K562 (cell line): ENCODE measurements at regions not wholly inside any gene's neighbourhood (a gene's known extent, or its start where the extent isn't known, plus 50 kb on each side); places are given as distances from the start of the nearest gene placed in this dataset.

Experiments used
- ATAC-seq: fragments of 200-7000 bp; cut with Tn5 transposase; 3 replicates; pipeline ENCODE4 v1.9.1; 2020; ENCODE audit warnings: moderate library complexity
- BruUV-seq: library from RNA; stranded (reverse); fragments of 400-500 nt; replicated peaks from 2 replicates; lab custom pipeline; 2021; lab: Mats Ljungman, UMichigan
- CTCF ChIA-PET: fragments of 300-600 bp; formaldehyde crosslinking; extraction: SDS; loops from one replicate; lab custom pipeline; 2021; ENCODE audit warnings: low intra/inter-chr PET ratio; lab: Yijun Ruan, JAX
- POLR2A ChIA-PET: fragments of 300-600, 350-650 bp; sonication (Branson Sonifier 250); formaldehyde crosslinking; extraction: SDS; loops from one replicate; lab custom pipeline; 2021; ENCODE audit warnings: antibody characterized with exemption, inconsistent platforms; lab: Yijun Ruan, JAX
- DNase-seq, 4 experiments: peaks; one replicate each; pipeline versions ENCODE4 v3.0.0 to v3.0.0-alpha.2; 2011 to 2018; ENCODE audit warnings: low spot score in 3 of 4, mixed read lengths in 3 of 4; ENCODE audit errors: extremely low read depth in 1 of 4
- FAIRE-seq: peaks from 2 replicates; lab custom pipeline; 2011; peaks lifted over from hg19 to GRCh38; lab: Jason Lieb, UNC
- H2AFZ ChIP-seq: 2 replicates; pipeline ENCODE4 v1.6.0; 2011; ENCODE audit warnings: low read depth, low read length, control low read depth, inconsistent platforms
- H3K27ac ChIP-seq: fragments of 200-600 bp; 3 replicates; pipeline ENCODE4 v1.8.0; 2011; ENCODE audit warnings: low read depth, mild to moderate bottlenecking, control low read depth, inconsistent platforms, low read length, moderate library complexity, mixed read lengths; ENCODE audit errors: extremely low read depth
- H3K27me3 ChIP-seq, 2 experiments: fragments of 300-600 bp in 1 of 2; 2 replicates in 1 of 2; 3 replicates in 1 of 2; pipeline versions ENCODE4 v1.6.0 to v1.8.0; 2011; ENCODE audit warnings: inconsistent platforms in 2 of 2, low read length in 2 of 2, mild to moderate bottlenecking in 1 of 2, mixed read lengths in 1 of 2, moderate library complexity in 1 of 2; ENCODE audit not compliant: control insufficient read depth in 2 of 2, insufficient read depth in 2 of 2
- H3K36me3 ChIP-seq: fragments of 300-600 bp; 3 replicates; pipeline ENCODE4 v1.8.0; 2011; ENCODE audit warnings: mild to moderate bottlenecking, low read length, inconsistent platforms; ENCODE audit not compliant: control insufficient read depth, insufficient read depth
- H3K4me1 ChIP-seq, 2 experiments: fragments of 200-600 bp in 1 of 2; replicated peaks in 1 of 2; 2 replicates in 1 of 2; 3 replicates in 1 of 2; pipeline versions ENCODE4 v1.5.1 to v1.8.0; 2011; ENCODE audit warnings: inconsistent platforms in 2 of 2, low read length in 2 of 2, mild to moderate bottlenecking in 1 of 2, mixed read lengths in 1 of 2, moderate library complexity in 1 of 2; ENCODE audit not compliant: control insufficient read depth in 2 of 2, insufficient read depth in 2 of 2
- H3K4me2 ChIP-seq: 2 replicates; pipeline ENCODE4 v1.6.1; 2011; ENCODE audit warnings: low read length, control low read depth, inconsistent platforms, mixed read lengths; ENCODE audit not compliant: insufficient read depth
- H3K4me3 ChIP-seq: fragments of 200-600 bp; sonication (generic), shearing (Covaris generic); 2 replicates; pipeline ENCODE4 v1.5.1; 2016; ENCODE audit warnings: control low read depth, inconsistent platforms
- H3K79me2 ChIP-seq: fragments of 200-600 bp; 3 replicates; pipeline ENCODE4 v1.8.0; 2011; ENCODE audit warnings: low read length, inconsistent platforms; ENCODE audit not compliant: control insufficient read depth, insufficient read depth
- H3K9ac ChIP-seq, 2 experiments: 2 replicates each; pipeline versions ENCODE4 v1.6.0 to v1.6.1; 2011; ENCODE audit warnings: low read depth in 2 of 2, low read length in 2 of 2, control low read depth in 1 of 2, inconsistent platforms in 1 of 2, mild to moderate bottlenecking in 1 of 2, mixed read lengths in 1 of 2; ENCODE audit not compliant: insufficient read depth in 1 of 2
- H3K9me1 ChIP-seq: one replicate; pipeline ENCODE4 v1.6.0; 2011; ENCODE audit warnings: inconsistent platforms, mild to moderate bottlenecking, low read length, moderate library complexity; ENCODE audit not compliant: control insufficient read depth, insufficient read depth
- H3K9me3 ChIP-seq: replicated peaks from 2 replicates; pipeline ENCODE4 v1.5.1; 2011; ENCODE audit warnings: low read depth, low read length, inconsistent platforms; ENCODE audit not compliant: control insufficient read depth, insufficient read depth
- H4K20me1 ChIP-seq: replicated peaks from 2 replicates; pipeline ENCODE4 v1.6.1; 2011; ENCODE audit warnings: low read length, inconsistent platforms, mixed read lengths; ENCODE audit not compliant: control insufficient read depth, insufficient read depth
- CBFA2T2 ChIP-seq: fragments of 450-650 bp; conservative IDR thresholded peaks from 2 replicates; pipeline ENCODE4 v1.6.1; 2017; ENCODE audit warnings: mild to moderate bottlenecking
- ELF1 ChIP-seq: fragments of 200-800 bp; sonication (Bioruptor generic); IDR thresholded peaks from 2 replicates; pipeline ENCODE4 v1.6.1; 2016; ENCODE audit warnings: missing genetic modification characterization, missing compliant biosample characterization
- ETV6 ChIP-seq, 3 experiments: fragments of 150-350 bp in 1 of 3; sonication (generic) in 1 of 3; formaldehyde crosslinking in 1 of 3; IDR thresholded peaks; 2 replicates each; pipeline versions ENCODE4 v1.6.1 to v1.8.0; 2014 to 2022; ENCODE audit warnings: borderline replicate concordance in 2 of 3, low read depth in 2 of 3, antibody characterized with exemption in 1 of 3, low read length in 1 of 3, mild to moderate bottlenecking in 1 of 3, missing genetic modification reagents in 1 of 3
- FOXK2 ChIP-seq, 2 experiments: fragments of 450-650 bp; IDR thresholded peaks in 1 of 2; conservative IDR thresholded peaks in 1 of 2; 2 replicates each; pipeline ENCODE4 v1.6.1; 2016; ENCODE audit warnings: low read depth in 2 of 2, mild to moderate bottlenecking in 1 of 2
- HINFP ChIP-seq: fragments of 450-650 bp; conservative IDR thresholded peaks from 2 replicates; pipeline ENCODE4 v1.6.1; 2016; ENCODE audit warnings: missing genetic modification characterization, low read depth, mild to moderate bottlenecking, control low read depth, missing compliant biosample characterization
- MEF2D ChIP-seq: conservative IDR thresholded peaks from 2 replicates; pipeline ENCODE4 v1.6.1; 2016; ENCODE audit warnings: low read depth, missing genetic modification characterization, missing compliant biosample characterization
- PBX2 ChIP-seq, 2 experiments: IDR thresholded peaks in 1 of 2; conservative IDR thresholded peaks in 1 of 2; 2 replicates each; pipeline ENCODE4 v1.6.1; 2016; ENCODE audit warnings: low read depth in 2 of 2, mild to moderate bottlenecking in 1 of 2, missing compliant biosample characterization in 1 of 2, missing genetic modification characterization in 1 of 2, moderate library complexity in 1 of 2
- PHF20 ChIP-seq: fragments of 450-650 bp; IDR thresholded peaks from 2 replicates; pipeline ENCODE4 v1.6.1; 2018; ENCODE audit not compliant: partially characterized antibody
- SLC30A9 ChIP-seq: fragments of 250-450 bp; sonication (Bioruptor Pico); IDR thresholded peaks from 2 replicates; pipeline ENCODE4 v1.8.0; 2022; ENCODE audit warnings: mild to moderate bottlenecking, moderate library complexity
- SREBF2 ChIP-seq: sonication (generic); formaldehyde crosslinking; IDR thresholded peaks from 2 replicates; pipeline ENCODE4 v1.4.0; 2020; ENCODE audit warnings: mild to moderate bottlenecking, missing genetic modification reagents
- SRSF3 ChIP-seq: fragments of 200-400 bp; formaldehyde crosslinking; IDR thresholded peaks from 2 replicates; pipeline ENCODE4 v1.6.1; 2016; ENCODE audit warnings: mild to moderate bottlenecking, low read length, moderate library complexity; ENCODE audit not compliant: insufficient read depth
- SRSF7 ChIP-seq: fragments of 200-400 bp; formaldehyde crosslinking; optimal IDR thresholded peaks from 2 replicates; pipeline ENCODE3; 2017; ENCODE audit warnings: mild to moderate bottlenecking, low read depth, low read length
- TAF15 ChIP-seq: fragments of 200-400 bp; formaldehyde crosslinking; IDR thresholded peaks from 2 replicates; pipeline ENCODE4 v1.6.1; 2017; ENCODE audit warnings: mild to moderate bottlenecking, low read depth, low read length, moderate library complexity
- ZNF121 ChIP-seq: sonication (generic); formaldehyde crosslinking; conservative IDR thresholded peaks from 2 replicates; pipeline ENCODE4 v1.8.0; 2022; ENCODE audit warnings: missing genetic modification reagents
- WGBS: fragments of 100-300 bp; shearing (Covaris generic); methylation state at CpG from one replicate; pipeline ENCODE4 v1.1.6; 2016; ENCODE audit warnings: low coverage, mixed read lengths; ENCODE audit not compliant: insufficient coverage; ENCODE audit errors: missing lambda C conversion rate; 5-methylcytosine and 5-hydroxymethylcytosine counted together
- in situ Hi-C: fragments of 300-500 bp; cut with MboI; formaldehyde crosslinking; loops from 4 replicates; pipeline ENCODE4 v1.15.0; 2018; ENCODE audit warnings: inconsistent platforms, mixed read lengths
- intact Hi-C: fragments of 100-400 bp; cut with micrococcal nuclease; formaldehyde crosslinking; loops from 2 replicates; pipeline ENCODE4 v1.14.2; 2022

- TF ChIP-seq PBX2 (CRISPR knock-in tag; IDR thresholded peaks at IDR 0.05; ENCODE audit: low read depth), result no peak
- TF ChIP-seq PBX2 (tag; conservative IDR thresholded peaks at IDR 0.05; ENCODE audit: low read depth), result peak; percentile 63
- no peak for TF ChIP-seq TAF15
- no peak for TF ChIP-seq SREBF2 (CRISPR knock-in tag)
- TF ChIP-seq ELF1 (tag), result no peak
- TF ChIP-seq CBFA2T2, result 0 out of 2 replicates have a peak, but pooled peaks have one; percentile 7
- no peak for TF ChIP-seq MEF2D (tag)
Observed at GRCh38 chr2:238743243-238744065, 104.4 kb upstream of the TWIST2 start (continued).

DNA sequence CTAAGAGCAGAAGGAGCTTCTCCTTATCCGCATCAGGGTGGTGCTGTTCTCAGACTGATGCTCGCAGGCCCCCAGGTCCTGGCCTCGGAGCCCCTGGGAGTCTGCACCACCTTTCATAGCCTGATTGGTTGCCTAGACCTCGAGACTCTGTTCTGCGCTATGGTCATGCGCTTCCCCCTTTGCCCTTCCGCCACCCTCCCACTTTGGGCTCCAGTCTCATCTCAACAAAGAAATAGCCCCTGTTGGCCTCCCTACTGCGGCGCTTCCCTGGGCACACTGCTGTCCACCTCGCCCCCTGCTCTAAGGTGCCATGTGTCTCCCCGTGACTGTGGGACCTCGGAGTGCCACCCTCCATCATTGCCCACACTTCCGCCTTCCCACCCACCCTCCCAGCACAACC is 102.9 kb upstream of the TWIST2 start:
- Histone ChIP-seq H3K4me2 (no peak overlapping the region), H3K27me3 (no peaks in the 10 kb centered on the region), H3K4me1 (peaks cover 0 to 6% of the 10 kb centered on the region in 2 experiments; a peak in 4 of 5 replicates), H3K27ac (no peak overlapping the region), H4K20me1 (no peaks in the 10 kb centered on the region), H3K9me1 (no peaks in the 10 kb centered on the region), H2AFZ (no peak overlapping the region), H3K9me3 (no peaks in the 10 kb centered on the region), H3K36me3 (no peaks in the 10 kb centered on the region), H3K79me2 (no peaks in the 10 kb centered on the region), H3K4me3 (no peak overlapping the region), H3K9ac (no peak overlapping the region)
- FAIRE-seq, result no peak
- DNase-seq, result no peak
- no TSS peak for BruUV-seq
- 3% methylated on average over 6 of the region's 13 CpGs for WGBS
- ChIA-PET POLR2A (no interaction called here), CTCF (no interaction called here)
- ATAC-seq, result no peak
- intact Hi-C loops (no loop called here), in situ Hi-C loops (no loop called here)
- TF ChIP-seq ETV6 (IDR thresholded peaks at IDR 0.05; ENCODE audit: borderline replicate concordance in 1 of 2, low read depth in 2 of 2, low read length in 1 of 2) (no peak), ETV6 (CRISPR knock-in tag; IDR thresholded peaks at IDR 0.05; ENCODE audit: borderline replicate concordance) (no peak), SRSF3 (no peak), PHF20 (no peak), ZNF121 (CRISPR knock-in tag) (no peak), HINFP (tag) (no peak), SRSF7 (no peak), SLC30A9 (no peak), FOXK2 (conservative IDR thresholded peaks at IDR 0.05 in 1 of 2, IDR thresholded peaks at IDR 0.05 in 1 of 2; ENCODE audit: low read depth in 2 of 2) (no peak)
